CD14-positive monocyte (primary cell): ENCODE measurements at regions not wholly inside any gene's neighbourhood (a gene's known extent, or its start where the extent isn't known, plus 50 kb on each side); places are given as distances from the start of the nearest gene placed in this dataset.
"Not testable (repeated sequence)": the region's sequence is repeated elsewhere in the genome, so short reads cannot be mapped to it uniquely, and the experiment has no call there.

ENCODE experiments used
- DNase-seq, 3 donors: peaks; one replicate each; pipeline ENCODE4 v3.0.0-alpha.2; 2011 to 2022
- H2AFZ ChIP-seq: 2 replicates; pipeline ENCODE4 v1.6.0; 2012; ENCODE audit warnings: mild to moderate bottlenecking, low read depth, low read length, inconsistent platforms; ENCODE audit not compliant: insufficient read depth, poor library complexity, severe bottlenecking
- H3K27ac ChIP-seq, 2 donors: 1 replicate in 1 of 2; 2 replicates in 1 of 2; pipeline ENCODE4 v1.5.1; 2012 to 2013; ENCODE audit warnings: low read length in 2 of 2, control low read depth in 1 of 2, inconsistent platforms in 1 of 2, low read depth in 1 of 2, mild to moderate bottlenecking in 1 of 2
- H3K27me3 ChIP-seq, 2 donors: one replicate each; pipeline versions ENCODE4 v1.6.0 to v1.6.1; 2011 to 2013; ENCODE audit warnings: low read length in 2 of 2; ENCODE audit not compliant: control insufficient read depth in 2 of 2, insufficient read depth in 2 of 2
- H3K36me3 ChIP-seq, 2 donors: replicated peaks in 1 of 2; 1 replicate in 1 of 2; 2 replicates in 1 of 2; pipeline versions ENCODE4 v1.5.1 to v1.6.1; 2012 to 2013; ENCODE audit warnings: low read length in 2 of 2, control low read depth in 1 of 2, inconsistent platforms in 1 of 2, mild to moderate bottlenecking in 1 of 2; ENCODE audit not compliant: insufficient read depth in 2 of 2, control insufficient read depth in 1 of 2
- H3K4me1 ChIP-seq, 2 donors: 1 replicate in 1 of 2; 2 replicates in 1 of 2; pipeline versions ENCODE4 v1.5.1 to v1.6.1; 2012 to 2013; ENCODE audit warnings: low read length in 2 of 2, control low read depth in 1 of 2, inconsistent platforms in 1 of 2, mild to moderate bottlenecking in 1 of 2, moderate library complexity in 1 of 2; ENCODE audit not compliant: insufficient read depth in 2 of 2, control insufficient read depth in 1 of 2
- H3K4me2 ChIP-seq: replicated peaks from 2 replicates; pipeline ENCODE3; 2012; ENCODE audit warnings: low read length, moderate library complexity, mild to moderate bottlenecking; ENCODE audit not compliant: poor library complexity, severe bottlenecking; ENCODE audit errors: extremely low read depth
- H3K4me3 ChIP-seq, 3 experiments: fragments of 200-600 bp in 1 of 3; sonication (generic) in 1 of 3; replicated peaks in 1 of 3; 1 replicate in 2 of 3; 2 replicates in 1 of 3; pipeline ENCODE4 v1.5.1; 2011 to 2013; ENCODE audit warnings: low read length in 3 of 3, mild to moderate bottlenecking in 3 of 3, control low read depth in 2 of 3, low read depth in 2 of 3, inconsistent platforms in 1 of 3, moderate library complexity in 1 of 3
- H3K79me2 ChIP-seq: 2 replicates; pipeline ENCODE4 v1.6.0; 2012; ENCODE audit warnings: mild to moderate bottlenecking, control low read depth, inconsistent platforms, low read length, moderate library complexity; ENCODE audit not compliant: insufficient read depth
- H3K9ac ChIP-seq: 2 replicates; pipeline ENCODE4 v1.6.0; 2017; ENCODE audit warnings: low read length, mild to moderate bottlenecking; ENCODE audit not compliant: insufficient read depth, poor library complexity, severe bottlenecking
- H3K9me3 ChIP-seq, 2 donors: replicated peaks in 1 of 2; 1 replicate in 1 of 2; 2 replicates in 1 of 2; pipeline versions ENCODE4 v1.5.1 to v1.6.1; 2012 to 2013; ENCODE audit warnings: low read length in 2 of 2, control low read depth in 1 of 2; ENCODE audit not compliant: control insufficient read depth in 1 of 2, insufficient read depth in 1 of 2
- H4K20me1 ChIP-seq: 2 replicates; pipeline ENCODE4 v1.6.0; 2012; ENCODE audit warnings: mild to moderate bottlenecking, low read length, control low read depth, moderate library complexity; ENCODE audit not compliant: insufficient read depth
- H3K27ac Mint-ChIP-seq, 7 donors: one replicate each; pipeline ENCODE4 v1.8.0; 2020; ENCODE audit warnings: mild to moderate bottlenecking in 7 of 7, mixed read lengths in 7 of 7, moderate library complexity in 6 of 7, inconsistent platforms in 2 of 7
- H3K27me3 Mint-ChIP-seq, 3 donors: one replicate each; pipeline ENCODE4 v1.8.0; 2021 to 2022; ENCODE audit warnings: low read depth in 3 of 3, mild to moderate bottlenecking in 3 of 3, mixed read lengths in 3 of 3, moderate library complexity in 3 of 3, inconsistent platforms in 1 of 3
- H3K36me3 Mint-ChIP-seq, 2 donors: one replicate each; pipeline ENCODE4 v1.8.0; 2020; ENCODE audit warnings: mixed read lengths in 2 of 2, inconsistent platforms in 1 of 2, mild to moderate bottlenecking in 1 of 2
- H3K4me1 Mint-ChIP-seq: one replicate; pipeline ENCODE4 v1.8.0; 2020; ENCODE audit warnings: mild to moderate bottlenecking, mixed read lengths
- H3K4me3 Mint-ChIP-seq, 2 donors: one replicate each; pipeline ENCODE4 v1.8.0; 2020; ENCODE audit warnings: mild to moderate bottlenecking in 2 of 2, mixed read lengths in 2 of 2, moderate library complexity in 1 of 2
- H3K9me3 Mint-ChIP-seq, 7 donors: one replicate each; pipeline ENCODE4 v1.8.0; 2020 to 2022; ENCODE audit warnings: mixed read lengths in 7 of 7, mild to moderate bottlenecking in 6 of 7, moderate library complexity in 6 of 7, inconsistent platforms in 2 of 7
- CTCF ChIP-seq: fragments of 200-600 bp; IDR thresholded peaks from one replicate; pipeline ENCODE4 v1.8.0; 2022; ENCODE audit warnings: antibody characterized with exemption, mild to moderate bottlenecking
- WGBS: methylation state at CpG from one replicate; pipeline ENCODE4 v1.1.5; 2013; ENCODE audit warnings: missing lambda C conversion rate; ENCODE audit not compliant: insufficient coverage; 5-methylcytosine and 5-hydroxymethylcytosine counted together
- intact Hi-C, 2 donors: fragments of 100-400 bp; cut with micrococcal nuclease; formaldehyde crosslinking; loops; one replicate each; pipeline versions ENCODE4 v1.15.0 to v1.15.1; 2023

- Histone ChIP-seq H3K4me2 (no peak overlapping the region), H3K27me3 (no peaks in the 10 kb centered on the region), H3K36me3 (no peaks in the 10 kb centered on the region), H3K4me1 (no peaks in the 10 kb centered on the region), H4K20me1 (no peaks in the 10 kb centered on the region), H3K4me3 (no peak overlapping the region), H3K27ac (no peak overlapping the region), H3K9ac (no peak overlapping the region), H3K79me2 (no peaks in the 10 kb centered on the region), H3K9me3 (peaks cover 20 to 45% of the 10 kb centered on the region in 2 donors), H2AFZ (no peak overlapping the region)
- H3K27ac Mint-ChIP-seq: no peak overlapping the region
- no peak for DNase-seq
- H3K36me3 Mint-ChIP-seq: no peaks in the 10 kb centered on the region
- TF ChIP-seq CTCF: no peak
- H3K4me1 Mint-ChIP-seq: no peaks in the 10 kb centered on the region
- peaks cover 4 to 37% (median 22%) of the 10 kb centered on the region in 7 donors for H3K9me3 Mint-ChIP-seq
- intact Hi-C loops: no loop called here
- WGBS: 93% methylated on average over 3 of the region's 3 CpGs
- no peaks in the 10 kb centered on the region for H3K27me3 Mint-ChIP-seq
- no peak overlapping the region for H3K4me3 Mint-ChIP-seq
Observed at GRCh38 chr10:37534166-37534565, 323.2 kb downstream of the ZNF248 start.

GRCh38 chr10:37525410-37525809 lies 332.0 kb downstream of the ZNF248 start:
- not testable (repeated sequence) for H3K4me3 Mint-ChIP-seq, H3K4me1 Mint-ChIP-seq

More at GRCh38 chr10:37525410-37525809, 332.0 kb downstream of the ZNF248 start:
- H3K27me3 Mint-ChIP-seq, H3K36me3 Mint-ChIP-seq, H3K4me2 ChIP-seq, H3K4me3 ChIP-seq, H3K27ac ChIP-seq, H3K79me2 ChIP-seq, H3K9ac ChIP-seq, H3K27ac Mint-ChIP-seq, H4K20me1 ChIP-seq, H3K27me3 ChIP-seq, intact Hi-C loops, H3K36me3 ChIP-seq, DNase-seq, H3K4me1 ChIP-seq, H2AFZ ChIP-seq: not testable (repeated sequence)
- no CpG with 5 or more reads among the region's 2 CpGs for WGBS
- H3K9me3 Mint-ChIP-seq: peaks cover 0 to 10% (median 3%) of the 10 kb centered on the region in 7 donors
- H3K9me3 ChIP-seq: peaks cover 7 to 10% of the 10 kb centered on the region in 2 donors
